HUES48 (cell line): ENCODE measurements at regions not wholly inside any gene's neighbourhood (a gene's known extent, or its start where the extent isn't known, plus 50 kb on each side); places are given as distances from the start of the nearest gene placed in this dataset.
"Not testable (repeated sequence)": the region's sequence is repeated elsewhere in the genome, so short reads cannot be mapped to it uniquely, and the experiment has no call there.

Source experiments
- H3K27ac ChIP-seq: one replicate; pipeline ENCODE4 v1.7.0; 2013; ENCODE audit warnings: low read depth, low read length, inconsistent platforms
- H3K27me3 ChIP-seq: 2 replicates; pipeline ENCODE4 v1.6.1; 2013; ENCODE audit warnings: mild to moderate bottlenecking, low read length; ENCODE audit not compliant: control insufficient read depth, insufficient read depth
- H3K36me3 ChIP-seq: 2 replicates; pipeline ENCODE4 v1.6.1; 2013; ENCODE audit warnings: low read length; ENCODE audit not compliant: control insufficient read depth, insufficient read depth
- H3K4me1 ChIP-seq: 2 replicates; pipeline ENCODE4 v1.6.1; 2013; ENCODE audit warnings: mild to moderate bottlenecking, low read length; ENCODE audit not compliant: control insufficient read depth, insufficient read depth
- H3K4me3 ChIP-seq: 2 replicates; pipeline ENCODE4 v1.5.1; 2013; ENCODE audit warnings: mild to moderate bottlenecking, low read depth, low read length
- H3K9ac ChIP-seq: 2 replicates; pipeline ENCODE4 v1.6.1; 2013; ENCODE audit warnings: mild to moderate bottlenecking, low read depth, low read length, moderate library complexity
- H3K9me3 ChIP-seq: 2 replicates; pipeline ENCODE4 v1.6.1; 2013; ENCODE audit warnings: low read length; ENCODE audit not compliant: control insufficient read depth, insufficient read depth

GRCh38 chr6:101146389-101146788, 247.1 kb upstream of the GRIK2 start:
- no peaks in the 10 kb centered on the region for H3K9me3 ChIP-seq
- H3K4me3 ChIP-seq = no peak overlapping the region
- peaks cover 9% of the 10 kb centered on the region; the same call in 1 of the 2 replicates for H3K4me1 ChIP-seq
- no peaks in the 10 kb centered on the region for H3K27me3 ChIP-seq
- no peak overlapping the region for H3K27ac ChIP-seq
- no peak overlapping the region for H3K9ac ChIP-seq
- H3K36me3 ChIP-seq = no peaks in the 10 kb centered on the region

- Histone ChIP-seq H3K4me3 (no peak overlapping the region), H3K9me3 (no peaks in the 10 kb centered on the region), H3K36me3 (no peaks in the 10 kb centered on the region), H3K4me1 (peaks cover 9% of the 10 kb centered on the region; the same call in 1 of the 2 replicates), H3K27me3 (no peaks in the 10 kb centered on the region), H3K27ac (peak overlapping the region; percentile 45), H3K9ac (no peak overlapping the region)
Observed at GRCh38 chr6:101150226-101150625, 243.3 kb upstream of the GRIK2 start.

GRCh38 chr6:101157638-101158037, 235.9 kb upstream of the GRIK2 start:
- not testable (repeated sequence) for H3K27me3 ChIP-seq, H3K9me3 ChIP-seq, H3K36me3 ChIP-seq, H3K9ac ChIP-seq, H3K4me1 ChIP-seq, H3K27ac ChIP-seq, H3K4me3 ChIP-seq

GRCh38 chr6:101163611-101164010, 229.9 kb upstream of the GRIK2 start:
- H3K27me3 ChIP-seq = no peaks in the 10 kb centered on the region
- no peak overlapping the region for H3K9ac ChIP-seq
- H3K4me3 ChIP-seq = no peak overlapping the region
- no peaks in the 10 kb centered on the region for H3K36me3 ChIP-seq
- H3K27ac ChIP-seq = no peak overlapping the region
- no peaks in the 10 kb centered on the region for H3K4me1 ChIP-seq
- no peaks in the 10 kb centered on the region for H3K9me3 ChIP-seq

GRCh38 chr6:101167638-101168037, 225.9 kb upstream of the GRIK2 start:
- H3K9ac ChIP-seq = no peak overlapping the region
- peaks cover 15% of the 10 kb centered on the region for H3K9me3 ChIP-seq
- no peak overlapping the region for H3K4me3 ChIP-seq
- H3K4me1 ChIP-seq = no peaks in the 10 kb centered on the region
- H3K27ac ChIP-seq = no peak overlapping the region
- no peaks in the 10 kb centered on the region for H3K27me3 ChIP-seq
- no peaks in the 10 kb centered on the region for H3K36me3 ChIP-seq

- not testable (repeated sequence) for H3K4me3 ChIP-seq, H3K27me3 ChIP-seq, H3K4me1 ChIP-seq, H3K36me3 ChIP-seq, H3K27ac ChIP-seq, H3K9ac ChIP-seq
- H3K9me3 ChIP-seq = peaks cover 15% of the 10 kb centered on the region
Observed at GRCh38 chr6:101171049-101171448, 222.5 kb upstream of the GRIK2 start.

GRCh38 chr6:101178748-101179147, 214.8 kb upstream of the GRIK2 start:
- Histone ChIP-seq H3K4me1 (no peaks in the 10 kb centered on the region), H3K36me3 (no peaks in the 10 kb centered on the region), H3K9me3 (no peaks in the 10 kb centered on the region), H3K9ac (no peak overlapping the region), H3K27me3 (no peaks in the 10 kb centered on the region), H3K4me3 (no peak overlapping the region), H3K27ac (no peak overlapping the region)

GRCh38 chr6:101181006-101181405, 212.5 kb upstream of the GRIK2 start:
- Histone ChIP-seq H3K9ac (no peak overlapping the region), H3K4me3 (no peak overlapping the region)

GRCh38 chr6:101188285-101188798, 205.2 kb upstream of the GRIK2 start:
- not testable (repeated sequence) for H3K27me3 ChIP-seq, H3K4me1 ChIP-seq, H3K9me3 ChIP-seq, H3K27ac ChIP-seq, H3K4me3 ChIP-seq, H3K36me3 ChIP-seq, H3K9ac ChIP-seq

More at GRCh38 chr6:101181006-101181405, 212.5 kb upstream of the GRIK2 start:
- Histone ChIP-seq H3K9me3 (no peaks in the 10 kb centered on the region), H3K27me3 (no peaks in the 10 kb centered on the region), H3K36me3 (no peaks in the 10 kb centered on the region), H3K4me1 (no peaks in the 10 kb centered on the region), H3K27ac (no peak overlapping the region)

GRCh38 chr6:101195588-101195987, 197.9 kb upstream of the GRIK2 start:
- Histone ChIP-seq H3K9me3 (no peaks in the 10 kb centered on the region; the same call in 1 of the 2 replicates), H3K9ac (no peak overlapping the region), H3K36me3 (no peaks in the 10 kb centered on the region), H3K27ac (no peak overlapping the region), H3K27me3 (no peaks in the 10 kb centered on the region), H3K4me3 (no peak overlapping the region), H3K4me1 (peaks cover 5% of the 10 kb centered on the region; the same call in 1 of the 2 replicates)

GRCh38 chr6:101199441-101199840, 194.1 kb upstream of the GRIK2 start:
- H3K36me3 ChIP-seq = no peaks in the 10 kb centered on the region

More at GRCh38 chr6:101199441-101199840, 194.1 kb upstream of the GRIK2 start:
- H3K27me3 ChIP-seq = no peaks in the 10 kb centered on the region
- no peak overlapping the region for H3K9ac ChIP-seq
- no peak overlapping the region for H3K4me3 ChIP-seq
- H3K9me3 ChIP-seq = no peaks in the 10 kb centered on the region
- no peak overlapping the region for H3K27ac ChIP-seq
- H3K4me1 ChIP-seq = peaks cover 5% of the 10 kb centered on the region; the same call in 1 of the 2 replicates
